NCI-H1417 (cell line): ENCODE measurements at regions not wholly inside any gene's neighbourhood (a gene's known extent, or its start where the extent isn't known, plus 50 kb on each side); places are given as distances from the start of the nearest gene placed in this dataset.
"Not testable (repeated sequence)": the region's sequence is repeated elsewhere in the genome, so short reads cannot be mapped to it uniquely, and the experiment has no call there.

Source experiments
- DNase-seq, 3 experiments: peaks; one replicate each; lab custom pipeline; 2025; lab: John Stamatoyannopoulos, UW

DNA sequence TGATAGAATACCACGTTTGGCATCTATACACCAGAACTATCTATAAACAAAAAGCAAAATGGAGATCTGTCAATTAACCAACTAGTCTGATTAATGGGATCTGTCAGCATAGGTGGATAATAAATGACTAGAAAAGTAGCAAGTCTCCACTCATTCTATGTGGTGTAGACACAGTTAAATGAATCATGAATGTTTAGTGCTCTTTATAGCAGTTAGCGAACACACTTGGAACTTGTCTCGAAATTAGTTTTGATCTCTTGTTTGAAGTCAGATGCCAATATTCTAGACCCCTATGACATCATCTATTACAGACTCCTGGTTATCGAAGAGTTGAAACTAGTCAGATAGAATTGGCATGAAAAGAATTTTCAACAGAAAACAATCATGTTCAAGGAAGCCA is 259.7 kb downstream of the AHR start:
- DNase-seq = peak in 1 of 3 experiments; percentile 50

DNA sequence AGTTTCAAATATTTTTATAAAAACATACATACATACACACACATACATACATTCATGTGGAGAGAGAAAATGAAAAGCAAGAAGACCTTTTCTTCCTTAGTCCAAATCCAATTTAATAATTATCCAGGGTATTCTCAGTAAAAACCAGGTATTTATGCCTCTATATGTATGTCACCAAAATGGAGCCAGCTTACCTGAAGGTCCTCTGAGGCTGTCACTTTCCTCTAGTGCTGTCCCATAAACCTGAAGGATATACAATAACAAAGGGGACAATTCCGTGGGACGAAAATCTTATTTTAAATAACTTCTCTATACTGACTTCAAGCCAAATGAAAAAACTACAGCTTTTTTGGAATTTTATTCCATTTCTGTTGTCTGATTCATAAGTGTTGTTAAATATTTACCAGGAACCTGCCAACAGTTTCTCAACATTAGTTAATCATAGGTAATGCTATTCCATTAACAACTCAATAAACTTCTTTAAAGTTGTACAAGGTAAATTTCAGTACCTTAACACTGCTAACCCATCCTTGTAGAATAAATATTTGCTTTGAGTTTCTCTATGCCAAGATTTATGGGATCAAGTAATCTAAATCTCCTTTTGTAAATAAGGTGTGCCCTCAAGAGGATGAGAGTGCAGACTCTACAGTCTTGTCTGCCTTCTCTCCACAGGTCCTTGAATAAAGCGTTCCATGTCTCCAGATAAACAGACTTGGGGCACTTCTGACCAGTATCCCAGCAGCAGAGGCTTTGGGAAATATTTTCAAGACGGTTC is 260.3 kb downstream of the AHR start:
- peak in 1 of 3 experiments; percentile 74 for DNase-seq

DNA sequence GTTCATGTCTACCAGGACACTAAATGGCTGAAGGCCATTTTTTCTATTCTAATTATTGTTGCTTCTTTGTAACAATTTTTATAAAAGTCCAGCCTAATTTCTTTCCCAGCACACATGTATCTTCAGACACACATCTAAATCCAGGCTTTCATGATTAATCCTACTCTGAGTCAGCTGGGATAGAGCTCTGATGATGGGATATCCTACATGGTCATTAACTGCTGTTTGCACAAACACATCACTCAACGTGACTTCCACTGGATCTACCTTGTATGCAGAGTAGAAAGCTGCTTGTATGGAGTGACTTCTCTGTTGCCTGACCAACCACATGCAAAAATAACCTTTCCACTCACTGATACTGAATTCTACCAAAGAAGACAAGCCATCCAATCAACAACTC is 260.9 kb downstream of the AHR start:
- peak in 2 of 3 experiments; percentile 44 to 59 for DNase-seq

DNA sequence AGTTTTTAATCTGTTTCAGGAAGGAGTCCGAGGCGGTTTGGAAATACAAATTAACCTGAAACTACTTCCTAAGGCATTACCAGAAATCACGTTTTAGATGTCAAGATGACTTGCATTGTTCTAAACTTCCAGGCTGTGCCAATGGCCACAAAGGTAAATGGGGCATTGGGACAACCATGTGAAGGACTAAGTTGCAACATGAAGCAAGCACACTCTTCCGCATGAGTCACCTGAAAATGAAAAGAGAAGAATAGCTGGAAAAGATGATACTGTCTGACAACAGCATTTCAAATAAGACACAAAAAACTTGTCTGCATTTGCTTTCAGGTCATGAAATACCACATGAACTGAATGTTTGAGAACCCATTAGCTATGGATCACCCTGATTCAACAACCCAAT is 262.1 kb downstream of the AHR start:
- no peak for DNase-seq

DNA sequence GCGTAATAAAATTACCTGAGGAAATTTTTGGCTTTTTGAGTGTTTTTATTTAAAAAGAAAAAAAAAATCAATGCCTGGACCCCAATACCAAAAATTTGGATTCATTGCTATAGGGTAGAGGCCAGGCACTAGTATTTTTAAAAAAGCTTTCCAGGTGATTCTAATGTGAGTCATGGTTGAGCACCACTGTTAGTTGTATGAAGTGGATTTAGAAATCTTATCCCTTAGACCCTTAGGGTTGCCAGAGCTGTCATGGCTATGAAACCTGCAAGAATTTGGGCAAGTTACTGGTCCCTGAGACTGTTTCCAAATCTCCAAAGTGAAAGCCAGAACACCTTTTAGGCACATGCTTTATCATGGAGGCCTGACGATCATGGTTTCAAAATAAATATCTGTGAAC is 262.5 kb downstream of the AHR start:
- DNase-seq = no peak

DNA sequence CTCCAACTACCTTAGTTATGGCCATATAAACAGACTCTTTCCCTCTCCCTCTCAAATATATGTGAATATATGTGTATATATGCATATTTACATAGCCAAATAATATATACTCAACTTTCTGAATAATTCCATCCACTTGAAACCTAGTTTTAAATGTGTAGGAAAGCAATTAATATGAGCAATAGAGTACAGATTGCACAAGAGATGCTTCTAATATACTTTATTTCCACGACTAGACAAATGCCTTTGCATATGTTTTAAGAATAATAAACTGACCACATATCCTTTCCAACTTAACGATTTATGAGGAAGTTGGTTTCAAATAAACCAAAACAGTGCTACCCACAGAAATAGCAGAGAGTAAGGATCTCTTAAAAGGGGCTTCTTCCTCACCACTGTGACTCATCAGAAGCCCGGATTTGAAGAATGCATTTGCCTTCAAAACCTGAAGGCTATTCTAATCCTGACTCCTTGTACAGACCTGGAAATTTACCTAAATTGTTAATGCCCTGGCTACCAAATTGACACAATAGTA is 266.3 kb downstream of the AHR start:
- no peak for DNase-seq

DNA sequence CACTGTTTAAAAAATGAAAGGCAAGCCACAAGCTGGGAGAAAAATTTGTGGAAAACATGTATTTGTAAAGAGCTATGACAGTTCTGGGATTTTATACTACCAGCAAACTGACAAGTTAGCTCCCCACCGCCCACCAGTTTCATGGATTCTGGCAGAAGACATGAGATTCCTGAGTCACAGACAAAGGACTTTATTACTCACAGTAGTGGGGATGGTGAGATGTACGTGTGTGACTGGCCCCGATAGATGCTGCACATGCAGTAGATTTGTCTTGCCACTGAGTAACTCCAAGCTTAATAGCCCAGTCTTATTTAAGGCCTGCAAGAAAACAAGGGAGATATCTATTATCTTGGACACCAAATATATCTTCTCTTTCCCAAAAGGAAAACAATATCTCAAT is 281.7 kb downstream of the AHR start:
- DNase-seq = no peak

DNA sequence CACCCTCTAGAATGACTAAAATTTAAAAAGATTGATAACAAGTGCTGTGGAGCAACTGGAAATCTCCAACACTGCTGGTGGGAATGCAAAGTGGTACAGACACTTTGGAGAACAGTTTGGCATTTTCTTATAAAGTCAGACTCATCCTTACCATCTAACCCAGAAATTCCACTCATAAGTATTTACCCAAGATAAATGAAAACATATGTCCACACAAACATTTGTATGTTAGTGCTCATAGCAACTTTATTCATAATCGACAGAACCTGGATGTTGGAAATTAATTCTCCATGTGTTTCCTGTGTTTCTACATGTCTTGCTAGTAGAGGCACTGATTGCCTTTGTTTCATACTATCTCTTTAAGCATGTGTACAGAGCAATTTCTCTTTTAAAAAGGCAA is 282.4 kb downstream of the AHR start:
- no peak for DNase-seq

DNA sequence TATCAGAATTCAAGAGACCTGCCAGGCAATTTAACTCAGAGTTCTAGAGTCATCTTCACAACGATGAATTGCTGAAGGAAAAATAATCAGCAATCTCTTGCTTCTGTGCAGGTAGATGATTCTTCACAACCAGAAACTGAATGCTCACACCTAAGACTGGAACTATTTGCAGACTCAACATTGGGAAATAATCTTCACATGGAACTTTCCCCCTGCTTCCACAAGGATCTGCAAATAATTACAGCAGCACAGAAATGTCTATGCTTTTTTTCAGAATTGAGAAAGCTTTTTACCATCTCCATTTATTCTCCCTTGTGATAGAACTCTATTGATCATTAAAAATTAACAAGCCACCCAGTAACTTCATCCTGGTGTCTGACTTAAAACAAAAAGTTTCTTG is 282.8 kb downstream of the AHR start:
- DNase-seq = no peak

DNA sequence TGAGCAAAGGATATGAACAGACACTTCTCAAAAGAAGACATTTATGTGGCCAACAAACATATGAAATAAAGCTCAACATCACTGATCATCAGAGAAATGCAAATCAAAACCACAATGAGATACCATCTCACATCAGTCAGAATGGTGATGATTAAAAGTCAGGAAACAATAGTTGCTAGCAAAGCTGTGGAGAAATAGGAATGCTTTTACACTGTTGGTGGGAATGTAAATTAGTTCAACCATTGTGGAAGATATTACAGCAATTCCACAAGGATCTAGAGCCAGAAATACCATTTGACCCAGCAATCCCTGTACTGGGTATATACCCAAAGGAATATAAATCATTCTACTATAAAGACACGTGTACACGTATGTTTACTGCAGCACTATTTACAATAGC is 284.2 kb downstream of the AHR start:
- DNase-seq = not testable (repeated sequence)

DNA sequence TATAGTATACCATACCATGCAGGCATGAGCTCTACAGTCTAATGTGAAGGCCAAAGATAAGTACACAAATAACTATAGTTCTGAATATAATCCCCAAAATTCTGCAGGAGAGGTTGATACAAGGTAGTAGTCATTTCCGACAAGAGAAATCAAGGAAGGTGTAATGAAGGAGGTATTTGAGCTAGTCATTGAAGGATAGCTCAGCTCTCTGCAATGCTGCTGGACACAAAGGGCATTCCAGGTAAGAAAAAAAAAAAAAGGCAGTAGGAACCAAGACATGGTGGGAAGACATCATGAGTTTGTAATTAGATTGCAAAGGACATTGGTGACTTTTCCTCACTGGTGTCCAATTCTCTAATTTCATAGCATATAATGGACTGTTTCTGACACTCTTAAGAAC is 285.3 kb downstream of the AHR start:
- no peak for DNase-seq

DNA sequence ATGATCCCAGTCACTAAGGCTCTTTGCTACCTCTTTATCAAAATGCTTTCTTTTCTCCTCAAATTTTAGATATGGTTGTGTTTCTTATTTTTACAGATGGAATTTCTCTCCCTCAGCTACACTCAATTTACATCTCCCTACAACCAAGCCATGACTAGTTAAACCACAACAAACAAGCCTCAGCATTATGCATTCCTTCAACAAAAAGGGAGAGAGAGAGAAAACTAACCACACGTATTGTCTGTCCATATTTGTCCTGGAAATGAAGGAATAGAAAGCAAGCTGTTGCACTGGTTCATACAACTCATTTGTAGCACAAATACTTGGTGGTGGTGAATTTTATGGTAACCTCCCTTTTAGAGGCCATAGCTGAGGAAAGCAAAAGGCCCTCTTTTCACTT is 286.4 kb downstream of the AHR start:
- DNase-seq = no peak

DNA sequence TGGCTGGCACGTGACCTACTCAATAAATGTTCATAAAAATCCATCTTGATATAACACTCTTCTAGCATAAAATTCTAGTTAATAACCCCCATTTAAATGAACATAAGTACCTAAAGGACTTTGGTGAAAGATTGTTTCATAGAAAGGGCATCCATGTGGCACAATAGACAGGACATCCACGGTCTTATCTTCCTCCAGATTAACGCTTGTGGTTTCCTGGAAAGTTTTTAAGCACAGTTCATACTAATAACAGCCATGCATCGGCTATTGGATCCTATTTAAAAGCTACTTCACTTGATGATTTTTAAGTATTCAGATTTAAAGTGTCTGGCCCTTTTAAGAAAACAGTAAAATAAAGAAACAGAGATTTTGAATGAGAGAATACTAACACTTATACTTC is 288.3 kb downstream of the AHR start:
- no peak for DNase-seq

DNA sequence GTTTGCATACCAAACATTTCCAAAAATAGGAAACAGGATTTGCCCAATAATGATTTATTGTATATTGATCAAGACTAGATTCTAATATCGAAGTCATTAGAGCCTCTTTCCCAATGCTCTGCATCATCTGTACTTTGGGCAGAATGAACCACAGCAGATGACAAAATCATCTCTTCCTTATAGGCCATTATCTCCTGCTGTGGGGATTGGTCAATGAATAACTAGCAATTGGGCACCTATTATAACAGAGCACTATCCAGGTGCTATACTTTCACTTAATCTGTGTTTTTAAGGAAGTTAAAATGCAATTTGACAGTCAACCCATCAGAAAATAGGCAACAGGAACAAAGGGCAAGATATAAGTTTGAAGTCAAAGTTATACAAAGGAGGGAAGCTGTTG is 290.3 kb downstream of the AHR start:
- DNase-seq = no peak

DNA sequence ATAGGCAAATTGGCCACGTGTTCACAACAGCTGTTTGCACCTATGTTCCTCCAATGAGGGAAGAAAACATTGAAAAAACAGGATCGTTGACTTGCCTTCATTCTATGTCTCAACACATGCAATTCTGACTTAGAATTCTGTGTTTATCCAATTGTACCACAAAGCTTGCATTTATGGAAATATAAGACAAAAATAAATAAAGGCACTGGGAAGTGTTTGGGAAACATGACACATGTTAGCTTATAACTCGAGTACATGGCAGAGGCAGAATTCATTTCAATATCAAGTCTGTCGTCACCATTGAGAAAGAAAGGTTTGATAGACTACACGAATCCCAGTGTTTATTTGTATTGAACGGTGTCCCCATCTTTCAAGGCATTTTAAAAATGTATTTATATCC is 291.2 kb downstream of the AHR start:
- DNase-seq = no peak

DNA sequence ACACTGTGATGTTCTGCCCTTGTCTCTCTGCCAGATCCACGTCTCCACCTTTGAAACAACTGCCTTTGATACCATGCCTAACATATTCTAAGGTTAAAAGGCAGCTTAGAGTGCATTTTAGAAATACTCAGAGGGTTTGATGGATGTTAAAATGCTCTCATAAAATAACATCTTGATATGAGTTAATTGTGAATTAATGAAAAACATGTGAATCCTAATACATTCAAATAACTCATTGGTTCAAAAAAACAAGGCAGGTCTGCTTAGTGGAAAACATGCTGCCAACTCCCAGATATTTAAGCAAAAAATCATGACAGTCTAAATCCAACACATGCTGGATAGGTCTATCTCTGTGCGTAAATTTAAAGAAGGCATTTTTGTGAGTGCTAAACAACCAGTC is 291.8 kb downstream of the AHR start:
- DNase-seq = no peak

DNA sequence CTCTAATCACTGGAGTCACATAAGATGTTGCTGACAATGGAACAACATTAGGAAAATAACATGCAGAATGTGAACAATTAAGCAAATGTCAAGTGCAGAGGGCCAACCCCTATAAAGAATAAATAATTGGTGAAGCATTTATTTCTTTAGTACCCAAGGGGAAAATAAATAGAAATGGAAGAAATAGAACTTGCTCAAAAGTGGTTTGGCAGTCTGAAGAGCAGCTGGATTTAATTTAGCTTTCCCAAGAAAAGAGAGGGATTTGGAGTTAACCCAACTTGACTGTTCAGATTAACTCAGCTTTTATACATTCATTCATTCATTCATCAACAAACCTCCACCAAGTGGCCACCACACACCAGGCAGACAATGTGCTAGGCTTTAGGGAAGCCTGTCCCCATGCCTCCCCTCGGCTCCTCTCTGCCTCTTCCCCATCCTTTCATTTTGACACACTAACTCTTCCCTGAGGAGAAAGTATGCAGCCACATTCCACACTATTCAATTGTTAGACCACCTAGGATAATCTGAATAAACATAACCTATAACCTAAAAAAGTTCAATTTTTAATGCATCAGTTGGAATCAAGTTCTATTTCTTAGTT is 295.5 kb downstream of the AHR start:
- no peak for DNase-seq

DNA sequence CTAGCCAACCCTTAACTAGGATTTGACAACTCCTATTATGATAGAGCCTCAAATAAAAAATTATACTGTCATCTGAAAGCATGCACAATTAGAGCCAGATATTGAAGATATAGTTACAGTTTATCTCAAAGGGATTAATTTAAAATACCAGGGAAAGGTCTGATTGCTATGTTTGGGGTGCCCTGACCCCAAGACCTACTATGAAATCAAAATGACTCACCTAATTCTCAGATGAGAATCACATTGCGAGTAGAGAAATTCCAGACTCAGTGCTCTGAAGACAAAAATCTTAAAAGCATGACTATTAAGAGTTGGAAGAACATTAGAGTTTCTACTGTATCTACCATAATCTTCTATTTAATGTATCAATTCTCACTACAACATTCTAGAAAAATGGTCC is 297.1 kb downstream of the AHR start:
- no peak for DNase-seq

DNA sequence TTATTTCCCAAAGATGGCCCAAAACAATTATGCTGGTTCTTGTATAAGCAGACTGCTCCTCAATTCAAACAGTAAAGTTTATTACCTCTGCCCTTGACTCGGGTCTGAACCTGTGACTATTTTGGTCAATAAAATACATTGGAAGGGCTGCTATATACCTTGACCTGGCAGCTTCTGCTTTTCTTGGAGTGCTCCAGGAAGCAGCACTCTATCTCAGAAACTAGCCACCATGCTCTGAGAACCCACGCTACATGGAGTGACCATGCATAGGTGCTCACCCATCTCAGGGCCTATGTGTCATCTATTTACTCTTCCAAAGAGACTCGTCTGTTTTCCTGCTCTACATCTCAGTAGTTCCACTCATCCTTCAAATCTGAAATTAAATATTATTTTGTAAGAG is 299.9 kb downstream of the AHR start:
- no peak for DNase-seq

DNA sequence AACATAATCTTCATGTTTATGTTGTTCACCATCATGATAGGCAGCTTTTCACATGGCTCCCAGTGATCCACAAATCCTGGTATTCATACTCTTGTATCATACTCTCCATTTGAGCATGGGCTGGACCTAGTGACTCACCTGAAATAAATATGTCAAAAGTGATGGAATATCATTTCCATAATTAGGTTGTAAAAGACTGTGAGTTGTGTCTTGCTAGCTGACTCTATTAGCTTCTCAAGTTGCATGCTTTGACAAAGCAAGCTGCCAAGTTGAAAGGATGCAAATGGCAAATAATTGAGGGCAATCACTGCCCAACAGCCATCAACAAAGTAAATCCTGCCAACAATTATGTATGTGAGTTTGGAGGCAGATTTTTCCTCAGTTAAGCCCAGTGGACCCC is 300.4 kb downstream of the AHR start:
- DNase-seq = peak in 2 of 3 experiments; percentile 56 to 93

DNA sequence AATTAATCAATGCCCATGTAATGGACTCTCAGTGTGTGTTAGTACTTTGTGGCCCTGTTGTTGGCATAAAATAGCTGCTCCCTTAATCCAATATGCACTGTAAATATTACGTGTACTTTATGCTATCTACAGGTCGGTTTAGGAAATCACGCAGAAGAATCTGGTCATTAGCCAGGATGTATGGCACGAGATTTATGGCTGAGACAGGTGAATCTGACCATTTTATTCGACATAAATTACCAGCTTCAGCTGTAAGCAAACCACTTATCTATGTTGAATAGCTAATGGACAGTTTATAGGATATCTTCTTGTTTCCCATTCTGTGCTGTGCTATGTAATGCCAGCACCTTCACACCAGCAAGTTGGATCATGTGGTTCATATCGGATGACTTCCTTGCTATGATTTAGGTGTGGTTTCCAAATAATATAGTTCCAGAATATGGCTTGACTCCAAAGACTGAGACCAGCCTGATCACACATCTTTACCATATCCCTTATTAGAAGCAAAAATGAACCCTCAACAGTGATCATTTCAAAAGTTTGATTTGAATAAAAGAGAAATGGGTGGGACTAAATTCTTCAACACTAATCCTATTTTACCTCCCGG is 301.4 kb downstream of the AHR start:
- peak in 2 of 3 experiments; percentile 69 to 93 for DNase-seq

DNA sequence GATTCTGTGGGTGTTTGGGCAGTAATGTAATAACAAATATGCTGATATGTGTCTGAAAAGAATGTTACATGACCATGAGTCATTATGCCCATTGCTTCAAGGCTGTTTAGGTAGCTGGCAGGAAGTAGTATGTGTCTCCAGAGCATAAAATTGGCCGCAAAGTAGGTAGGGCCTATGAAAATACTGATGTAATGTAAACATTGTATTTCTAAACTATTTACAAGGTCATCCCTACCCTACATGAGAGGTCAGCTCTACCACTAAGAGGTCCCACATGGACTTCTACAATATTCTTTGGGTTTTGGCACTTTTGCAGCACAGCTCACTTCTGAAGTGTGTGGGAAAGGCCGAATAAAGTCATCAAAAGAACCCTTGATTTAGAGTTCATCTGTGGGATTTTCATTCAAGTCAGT is 301.9 kb downstream of the AHR start:
- DNase-seq = peak in 1 of 3 experiments; percentile 20

DNA sequence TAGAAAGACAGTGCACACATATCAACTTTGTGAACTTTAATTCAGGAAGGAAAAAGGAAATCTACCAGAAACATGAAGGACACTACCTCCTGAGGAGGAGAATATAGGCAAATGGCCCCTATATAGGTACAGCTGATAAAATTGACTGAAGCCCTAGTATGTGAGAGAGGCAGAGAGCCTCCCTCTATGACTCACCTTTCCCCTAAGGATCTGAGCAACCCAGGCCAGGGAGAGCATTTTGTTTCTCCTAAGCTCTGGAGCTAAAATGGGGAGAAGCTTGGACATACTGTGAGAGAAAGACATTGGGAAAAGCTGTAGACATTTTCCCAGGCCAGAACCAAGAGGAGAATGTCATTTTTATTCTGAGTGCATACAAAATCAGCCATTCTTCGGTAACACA is 303.5 kb downstream of the AHR start:
- DNase-seq = no peak
